Smooth muscle cell (in vitro differentiated cells): ENCODE measurements at regions not wholly inside any gene's neighbourhood (a gene's known extent, or its start where the extent isn't known, plus 50 kb on each side); places are given as distances from the start of the nearest gene placed in this dataset.
"Not testable (repeated sequence)": the region's sequence is repeated elsewhere in the genome, so short reads cannot be mapped to it uniquely, and the experiment has no call there.

Experiments
- DNase-seq: peaks from one replicate; lab custom pipeline; 2025; ENCODE audit not compliant: unreplicated experiment; lab: John Stamatoyannopoulos, UW
- H2AFZ ChIP-seq: fragments of 200-600 bp; sonication (generic); 2 replicates; pipeline ENCODE4 v1.6.0; 2016; ENCODE audit warnings: antibody characterized with exemption, low read depth, mild to moderate bottlenecking
- H3F3A ChIP-seq: fragments of 200-600 bp; sonication (generic); 2 replicates; pipeline ENCODE4 v1.6.0; 2017; ENCODE audit warnings: antibody characterized with exemption, low read depth
- H3K27ac ChIP-seq: fragments of 200-600 bp; sonication (generic); 2 replicates; pipeline ENCODE4 v1.5.1; 2016; ENCODE audit warnings: low read depth, mild to moderate bottlenecking
- H3K27me3 ChIP-seq: fragments of 200-600 bp; sonication (generic); 2 replicates; pipeline ENCODE4 v1.6.1; 2016; ENCODE audit warnings: low read depth, mild to moderate bottlenecking
- H3K36me3 ChIP-seq: fragments of 200-600 bp; sonication (generic); 2 replicates; pipeline ENCODE4 v1.5.1; 2016; ENCODE audit warnings: low read depth
- H3K4me1 ChIP-seq: fragments of 200-600 bp; sonication (generic); 2 replicates; pipeline ENCODE4 v1.5.1; 2016; ENCODE audit warnings: low read depth
- H3K4me2 ChIP-seq: fragments of 200-600 bp; sonication (generic); 2 replicates; pipeline ENCODE4 v1.6.0; 2016; ENCODE audit warnings: mild to moderate bottlenecking
- H3K4me3 ChIP-seq: fragments of 200-600 bp; sonication (generic); 2 replicates; pipeline ENCODE4 v1.5.1; 2016; ENCODE audit warnings: mild to moderate bottlenecking
- H3K79me2 ChIP-seq: fragments of 200-600 bp; sonication (generic); 2 replicates; pipeline ENCODE4 v1.6.0; 2016; ENCODE audit warnings: low read depth, mild to moderate bottlenecking
- H3K9ac ChIP-seq: fragments of 200-600 bp; sonication (generic); 2 replicates; pipeline ENCODE4 v1.6.0; 2016; ENCODE audit warnings: low read depth
- H3K9me3 ChIP-seq: fragments of 200-600 bp; sonication (generic); replicated peaks from 2 replicates; pipeline ENCODE4 v1.5.1; 2016; ENCODE audit warnings: low read depth
- H4K20me1 ChIP-seq: fragments of 200-600 bp; sonication (generic); 2 replicates; pipeline ENCODE4 v1.6.0; 2016; ENCODE audit warnings: low read depth
- CTCF ChIP-seq: fragments of 200-600 bp; sonication (generic); IDR thresholded peaks from 2 replicates; pipeline ENCODE4 v1.5.1; 2017; ENCODE audit warnings: borderline replicate concordance, mild to moderate bottlenecking, antibody characterized with exemption; ENCODE audit not compliant: insufficient read depth, poor library complexity, severe bottlenecking
- WGBS: methylation state at CpG from one replicate; pipeline ENCODE4 v1.1.7; 2016; ENCODE audit warnings: low lambda C conversion rate; 5-methylcytosine and 5-hydroxymethylcytosine counted together

DNA sequence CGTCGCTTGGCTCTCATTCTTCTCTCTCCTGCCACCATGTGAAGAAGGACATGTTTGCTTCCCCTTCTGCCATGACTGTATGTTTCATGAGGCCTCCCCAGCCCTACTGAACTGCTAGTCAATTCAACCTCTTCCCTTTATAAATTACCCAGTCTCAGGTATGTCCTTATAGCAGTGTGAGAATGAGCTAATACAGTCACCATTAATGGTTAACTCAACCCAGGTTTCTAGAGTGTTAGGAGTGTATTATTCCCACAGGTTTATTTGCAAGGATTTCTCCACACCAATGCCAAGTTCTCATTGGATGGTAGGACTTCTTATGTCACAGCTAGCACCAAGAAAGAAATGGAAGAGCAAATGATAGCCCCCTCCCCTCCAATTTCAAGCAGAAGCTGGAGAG lies 71.9 kb downstream of the DYNAP start:
- H3K4me1 ChIP-seq, result no peaks in the 10 kb centered on the region
- no peak for DNase-seq
- TF ChIP-seq CTCF, result no peak
- WGBS, result 100% methylated on average over 2 of the region's 2 CpGs
- H3K4me2 ChIP-seq, result no peak overlapping the region
- no peaks in the 10 kb centered on the region for H3K27me3 ChIP-seq
- H3K4me3 ChIP-seq, result no peak overlapping the region
- H3K36me3 ChIP-seq, result no peaks in the 10 kb centered on the region
- H3K9ac ChIP-seq, result no peak overlapping the region
- no peaks in the 10 kb centered on the region for H3K9me3 ChIP-seq
- H2AFZ ChIP-seq, result no peak overlapping the region
- no peaks in the 10 kb centered on the region for H4K20me1 ChIP-seq
- no peak overlapping the region for H3K27ac ChIP-seq
- no peaks in the 10 kb centered on the region for H3F3A ChIP-seq
- H3K79me2 ChIP-seq, result no peaks in the 10 kb centered on the region

DNA sequence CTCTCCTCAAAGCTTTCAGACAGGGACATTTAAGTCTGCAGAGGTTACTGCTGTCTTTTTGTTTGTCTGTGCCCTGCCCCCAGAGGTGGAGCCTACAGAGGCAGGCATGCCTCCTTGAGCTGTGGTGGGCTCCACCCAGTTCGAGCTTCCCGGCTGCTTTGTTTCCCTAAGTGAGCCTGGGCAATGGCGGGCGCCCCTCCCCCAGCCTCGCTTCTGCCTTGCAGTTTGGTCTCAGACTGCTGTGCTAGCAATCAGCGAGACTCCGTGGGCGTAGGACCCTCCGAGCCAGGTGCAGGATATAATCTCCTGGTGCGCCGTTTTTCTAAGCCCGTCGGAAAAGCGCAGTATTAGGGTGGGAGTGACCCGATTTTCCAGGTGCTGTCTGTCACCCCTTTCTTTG lies 78.7 kb downstream of the DYNAP start:
- not testable (repeated sequence) for H3K9ac ChIP-seq, H3K27me3 ChIP-seq, H3K36me3 ChIP-seq, H2AFZ ChIP-seq, H3K27ac ChIP-seq, H3K4me3 ChIP-seq, H3K4me2 ChIP-seq, H3F3A ChIP-seq, H3K9me3 ChIP-seq, H3K79me2 ChIP-seq, DNase-seq, H3K4me1 ChIP-seq, H4K20me1 ChIP-seq
- WGBS, result 98% methylated on average over 15 of the region's 15 CpGs

- no peaks in the 10 kb centered on the region for H3K79me2 ChIP-seq
- 97% methylated on average over 1 of the region's 1 CpG for WGBS
- no peak overlapping the region for H3K27ac ChIP-seq
- no peaks in the 10 kb centered on the region for H4K20me1 ChIP-seq
- H3K9me3 ChIP-seq, result no peaks in the 10 kb centered on the region
- H3K9ac ChIP-seq, result no peak overlapping the region
- H3K36me3 ChIP-seq, result no peaks in the 10 kb centered on the region
- TF ChIP-seq CTCF, result peak; percentile 75
- no peaks in the 10 kb centered on the region for H3F3A ChIP-seq
- H3K27me3 ChIP-seq, result no peaks in the 10 kb centered on the region
- no peak for DNase-seq
- H3K4me1 ChIP-seq, result no peaks in the 10 kb centered on the region
- no peak overlapping the region for H3K4me2 ChIP-seq
- no peak overlapping the region for H3K4me3 ChIP-seq
- no peak overlapping the region for H2AFZ ChIP-seq
These were observed 80.3 kb downstream of the DYNAP start for GRCh38 chr18:54671291-54671881.

DNA sequence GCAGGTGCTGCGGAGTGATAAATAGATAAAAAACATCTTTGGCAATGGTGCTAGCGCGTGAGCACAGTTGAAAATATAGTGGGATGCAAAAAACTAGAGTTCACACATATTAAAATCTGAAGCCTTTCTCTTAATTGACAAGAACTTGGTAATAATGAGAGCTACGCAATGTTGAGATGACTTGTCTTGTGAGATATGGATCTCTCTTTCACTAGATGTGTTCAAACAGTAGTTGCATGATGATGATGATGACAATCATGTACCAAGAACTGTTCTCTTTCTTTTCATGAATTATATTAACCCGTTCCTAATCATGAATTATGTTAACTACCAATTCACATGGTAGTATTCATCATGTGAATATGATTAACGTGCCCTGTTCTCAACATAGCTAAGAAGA lies 81.1 kb downstream of the DYNAP start:
- Histone ChIP-seq H3K4me2 (no peak overlapping the region), H3K4me3 (no peak overlapping the region), H3F3A (no peaks in the 10 kb centered on the region), H3K4me1 (no peaks in the 10 kb centered on the region), H3K9me3 (no peaks in the 10 kb centered on the region), H3K27me3 (no peaks in the 10 kb centered on the region), H2AFZ (no peak overlapping the region), H3K79me2 (no peaks in the 10 kb centered on the region), H3K9ac (no peak overlapping the region), H4K20me1 (no peaks in the 10 kb centered on the region), H3K36me3 (no peaks in the 10 kb centered on the region), H3K27ac (peak overlapping the region; percentile 33)
- 92% methylated on average over 6 of the region's 6 CpGs for WGBS
- TF ChIP-seq CTCF, result no peak
- no peak for DNase-seq
